ENCODE measurements at regions not wholly inside any gene's neighbourhood (a gene's known extent, or its start where the extent isn't known, plus 50 kb on each side); places are given as distances from the start of the nearest gene placed in this dataset.
"Not testable (repeated sequence)": the region's sequence is repeated elsewhere in the genome, so short reads cannot be mapped to it uniquely, and the experiment has no call there.

DNA sequence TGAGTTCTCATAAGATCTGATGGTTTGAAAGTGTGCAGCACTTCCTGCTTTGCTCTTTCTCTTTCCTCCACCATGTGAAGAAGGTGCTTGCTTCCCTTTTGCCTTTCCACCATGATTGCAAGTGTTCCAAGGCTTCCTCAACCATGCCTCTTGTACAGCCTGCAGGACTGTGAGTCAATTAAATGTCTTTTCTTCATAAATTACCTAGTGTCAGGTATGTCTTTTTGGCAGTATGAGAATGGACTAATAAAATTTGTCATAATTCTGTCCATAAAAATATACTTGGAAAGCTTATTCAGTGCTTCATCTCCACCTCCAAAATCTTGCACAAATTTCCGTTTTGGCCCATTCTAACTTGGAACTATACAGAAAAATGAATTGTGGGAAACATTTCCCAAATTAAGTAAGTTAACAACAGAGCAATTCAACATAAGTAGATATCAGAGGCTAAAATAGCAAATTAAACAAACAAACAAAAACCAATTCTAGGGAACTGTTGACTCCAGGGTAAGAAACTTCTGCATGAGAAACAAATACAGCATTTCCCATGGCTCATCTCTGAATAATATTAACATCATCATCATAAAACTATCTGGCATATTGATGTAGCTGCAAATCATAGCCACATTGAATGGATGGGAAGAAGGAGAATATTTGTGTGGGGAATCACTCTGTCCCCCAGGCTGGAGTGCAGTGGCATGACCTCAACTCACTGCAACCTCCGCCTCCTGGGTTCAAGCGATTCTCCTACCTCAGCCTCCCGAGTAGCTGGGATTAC, 459.5 kb upstream of the FAR2 start:
- DNase-seq (ENCODE audit: low read depth in 2 of 2): no peak

DNA sequence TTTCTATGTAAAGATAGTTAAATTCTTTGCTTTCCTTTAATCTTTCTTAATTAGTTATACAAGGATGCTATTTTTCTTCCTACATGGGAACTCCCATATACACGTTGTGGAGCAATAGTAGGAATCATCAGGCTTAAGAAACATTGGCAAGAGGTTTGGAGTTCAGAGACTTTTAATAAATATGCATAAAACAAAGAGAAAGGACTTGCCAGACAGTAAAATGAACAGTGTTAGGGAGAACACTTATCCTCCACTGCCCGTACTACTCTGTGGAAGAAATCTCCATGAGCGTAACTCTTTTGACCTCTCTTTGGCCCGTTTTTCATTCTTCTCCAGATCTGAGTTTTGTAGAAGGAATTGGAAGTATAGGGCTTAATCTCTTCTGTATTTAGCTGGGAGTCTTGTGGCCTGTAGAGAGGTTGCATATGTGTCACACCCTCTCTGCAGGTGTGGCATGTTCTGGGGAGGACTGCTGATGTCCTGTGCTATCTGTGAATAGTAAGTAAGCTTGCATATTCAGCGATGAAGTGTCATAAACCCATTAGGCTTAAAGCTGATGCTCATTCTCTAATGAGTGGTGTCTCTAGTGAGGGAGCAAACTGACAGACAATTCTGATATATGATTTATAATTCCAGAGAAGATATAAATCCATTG, 455.4 kb upstream of the FAR2 start:
- no peak for DNase-seq (ENCODE audit: low read depth in 2 of 2)

DNA sequence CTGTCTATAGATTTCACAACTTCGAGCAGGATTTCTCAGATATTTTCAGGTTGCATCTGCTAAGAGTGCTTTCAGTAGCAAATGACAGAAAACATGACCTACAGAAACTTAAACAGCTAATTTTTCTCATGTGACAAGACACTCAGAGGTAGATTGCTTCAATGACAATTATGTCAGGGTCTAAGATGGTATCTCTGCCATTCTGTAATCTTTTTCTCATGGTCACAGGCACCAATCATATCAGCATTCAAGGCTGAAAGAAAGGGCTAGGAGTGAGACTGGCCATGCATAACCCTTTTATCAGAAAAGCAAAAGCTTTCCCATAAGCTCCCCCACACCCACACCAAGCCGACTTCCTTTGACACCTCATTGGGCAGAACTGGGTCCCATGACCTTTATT, 450.5 kb upstream of the FAR2 start:
- no peak for DNase-seq (ENCODE audit: low read depth in 2 of 2)

DNA sequence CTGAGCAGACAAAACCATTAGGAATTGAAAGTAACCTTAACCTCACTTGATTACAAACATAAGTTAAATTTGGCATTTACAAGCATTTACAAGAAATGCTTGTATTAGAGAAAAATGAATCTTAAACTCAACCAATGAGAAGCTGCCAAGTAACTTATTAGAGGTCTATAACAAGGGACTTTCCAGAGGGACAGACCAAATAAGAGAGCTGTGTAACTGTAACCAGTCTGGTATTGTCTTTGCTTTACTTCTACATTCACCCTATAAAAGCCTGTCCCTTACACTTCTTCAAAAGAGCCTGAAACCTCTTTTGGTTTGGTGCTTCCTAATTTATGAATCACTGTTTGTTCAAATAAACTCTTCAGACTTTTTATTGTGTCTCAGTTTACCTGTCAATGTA, 450.0 kb upstream of the FAR2 start:
- no peak for DNase-seq (ENCODE audit: low read depth in 2 of 2)

GRCh38 chr12:28700161-28700560, 448.9 kb upstream of the FAR2 start:
- no peak for DNase-seq (ENCODE audit: low read depth in 2 of 2)

DNA sequence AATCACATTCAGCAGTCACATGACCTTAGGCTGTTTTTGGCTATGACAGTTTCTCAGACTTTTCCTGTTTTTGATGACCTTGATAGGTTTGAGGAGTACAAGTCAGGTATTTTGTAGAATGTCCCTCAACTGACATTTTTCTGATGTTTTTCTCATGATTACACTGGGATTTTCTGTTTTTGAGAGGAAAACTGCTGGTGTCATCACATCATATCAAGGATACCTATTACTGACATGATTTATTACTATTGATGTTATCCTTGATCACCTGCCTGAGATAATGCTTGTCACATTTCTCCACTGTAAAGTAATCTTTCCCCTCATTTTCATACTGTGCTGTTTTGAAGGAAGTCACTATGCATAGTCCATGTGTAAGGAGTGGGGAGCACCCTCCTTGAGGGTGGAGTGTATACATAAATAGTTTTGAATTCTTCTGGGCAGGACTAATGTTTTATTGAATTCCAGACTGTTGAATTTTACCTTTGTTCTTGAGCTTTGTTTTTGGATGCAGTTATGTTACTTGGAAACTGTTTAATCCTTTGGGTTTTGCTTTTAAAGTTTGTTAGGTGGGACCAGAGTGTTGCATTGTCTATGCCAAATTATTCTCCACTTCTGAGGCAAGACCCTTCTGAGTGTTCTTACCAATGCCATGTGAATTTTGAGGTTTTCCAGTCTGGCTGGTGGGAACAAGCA, 444.5 kb upstream of the FAR2 start:
- no peak for DNase-seq (ENCODE audit: low read depth in 2 of 2)

DNA sequence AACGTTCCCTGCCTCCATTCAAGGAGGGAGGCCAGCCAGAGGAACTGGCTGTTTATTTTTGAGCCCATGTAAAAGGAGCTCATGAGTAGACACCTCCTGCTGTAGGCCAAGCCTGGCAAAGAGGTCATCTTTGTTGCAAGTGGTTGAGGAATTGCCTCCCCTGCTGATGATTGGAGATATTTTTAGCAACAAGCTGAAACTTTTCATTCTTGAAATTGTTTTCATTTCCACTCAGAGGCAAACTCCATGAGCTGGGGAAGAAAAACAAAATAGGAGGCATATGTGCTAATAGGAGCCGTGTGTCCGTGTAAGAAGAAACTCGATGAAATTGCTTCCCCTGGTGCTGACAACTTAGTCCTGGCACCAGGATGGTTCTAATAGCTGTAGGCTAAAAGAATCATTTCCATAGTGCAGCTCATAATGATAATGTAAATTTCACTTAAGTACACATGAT, 440.1 kb upstream of the FAR2 start:
- DNase-seq (ENCODE audit: low read depth in 2 of 2): no peak

DNA sequence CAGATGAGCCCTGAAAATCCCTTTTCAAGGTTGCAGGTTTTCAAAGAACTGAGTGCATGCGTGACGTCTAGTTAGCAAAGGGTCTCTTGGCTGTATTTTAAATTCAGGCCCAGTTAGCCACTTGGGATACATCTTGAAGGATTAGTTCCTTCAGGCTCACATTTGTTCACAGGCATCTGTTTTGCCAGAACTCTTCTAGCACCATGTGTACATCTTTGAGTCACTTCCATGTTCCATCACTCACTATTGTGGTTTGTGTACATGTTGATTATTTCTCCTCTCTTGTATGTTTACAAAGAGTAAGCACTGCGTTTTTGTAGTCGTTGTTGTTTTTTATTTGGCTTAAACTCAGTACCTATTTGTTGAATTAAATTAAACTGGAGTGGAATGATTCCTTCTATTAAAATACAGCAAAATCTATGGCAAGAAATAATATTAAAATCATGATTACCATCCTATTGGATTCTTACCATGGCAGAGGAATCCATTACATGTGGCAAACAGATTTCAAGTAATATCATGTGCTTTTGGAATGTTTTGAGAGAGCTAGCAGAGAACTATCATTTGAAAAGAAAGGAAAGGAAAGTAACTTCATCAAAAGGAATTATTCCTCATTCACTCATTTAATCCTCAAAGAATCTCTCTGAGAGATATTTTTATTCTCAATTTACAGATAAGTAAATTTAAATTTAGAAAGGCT, 438.9 kb upstream of the FAR2 start:
- no peak for DNase-seq (ENCODE audit: low read depth in 2 of 2)

DNA sequence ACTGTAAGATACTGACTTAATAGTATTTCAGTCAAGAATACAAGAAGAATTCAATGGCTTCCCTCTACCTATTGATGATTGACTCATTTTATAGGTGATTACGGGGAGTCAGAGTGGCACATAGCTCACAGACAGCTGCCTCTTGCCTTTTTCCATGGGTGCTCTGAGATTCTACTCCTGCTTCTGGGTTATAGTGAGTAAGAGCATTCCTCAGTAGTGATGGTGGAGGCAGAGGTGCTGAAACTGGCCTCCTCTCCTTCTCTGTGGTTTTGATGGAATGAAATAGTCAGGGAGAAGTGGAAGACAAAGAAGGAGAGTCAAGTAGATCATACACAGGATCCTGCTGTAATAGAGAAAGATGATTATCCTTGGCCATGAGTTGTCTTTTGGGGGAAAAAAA, 438.2 kb upstream of the FAR2 start:
- DNase-seq (ENCODE audit: low read depth in 2 of 2): no peak

DNA sequence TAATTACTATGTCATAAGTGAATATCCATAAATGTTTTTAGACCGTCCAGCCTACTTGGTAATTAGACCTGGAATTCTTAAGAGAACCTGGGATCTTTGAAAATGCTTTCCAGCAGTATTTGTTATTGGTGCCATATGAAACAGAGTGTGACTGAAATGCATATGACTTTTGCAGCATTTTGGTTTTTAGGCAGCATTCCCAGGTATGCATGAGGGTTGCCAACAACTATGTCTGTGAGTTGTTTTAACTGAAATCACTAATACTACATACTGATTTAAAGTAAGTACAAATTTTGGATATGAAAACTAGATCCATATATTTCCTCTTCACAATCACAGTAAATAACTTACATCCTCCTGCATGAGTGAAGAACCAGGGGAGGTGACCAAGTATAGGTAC, 437.7 kb upstream of the FAR2 start:
- no peak for DNase-seq (ENCODE audit: low read depth in 2 of 2)

GRCh38 chr12:28742791-28743190, 406.3 kb upstream of the FAR2 start:
- DNase-seq (ENCODE audit: low read depth in 2 of 2): no peak

- DNase-seq (ENCODE audit: low read depth in 2 of 2): no peak
Observed at GRCh38 chr12:28746734-28747325, 402.2 kb upstream of the FAR2 start.

DNA sequence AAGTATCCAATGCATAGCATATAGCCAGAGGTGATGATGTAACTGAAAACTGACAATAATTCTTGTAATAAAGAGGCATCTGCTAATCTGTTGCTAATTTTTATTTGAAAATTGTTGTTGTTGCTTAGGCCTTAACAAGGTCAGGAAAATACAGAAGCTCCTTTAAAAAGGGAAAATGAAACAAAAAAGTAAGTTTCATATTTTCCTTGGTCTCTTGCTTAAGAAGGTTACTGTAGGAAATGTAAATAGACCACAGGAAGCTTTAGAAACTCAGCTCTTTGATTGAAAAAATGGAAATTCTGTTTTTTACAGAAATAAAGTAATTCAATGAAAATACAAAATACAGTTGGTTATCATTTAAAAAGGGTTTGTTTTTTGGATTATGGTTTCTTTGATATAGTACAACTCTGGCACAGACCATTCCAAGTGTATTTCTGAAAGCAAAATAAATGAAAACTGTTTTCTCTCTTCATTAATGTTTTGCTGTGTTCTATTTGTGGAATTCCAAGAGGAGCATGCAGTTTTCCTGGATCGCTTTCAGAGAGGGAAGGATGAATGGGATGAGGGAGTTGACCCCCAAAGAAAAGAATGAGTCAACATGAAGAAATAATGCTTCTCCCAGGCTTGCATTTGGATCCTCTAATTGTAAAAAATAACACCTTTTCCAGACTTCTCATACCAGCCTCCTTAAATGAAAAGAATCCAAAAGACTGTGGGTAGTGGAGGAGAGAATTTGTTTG, 398.0 kb upstream of the FAR2 start:
- DNase-seq (ENCODE audit: low read depth in 2 of 2): no peak

DNA sequence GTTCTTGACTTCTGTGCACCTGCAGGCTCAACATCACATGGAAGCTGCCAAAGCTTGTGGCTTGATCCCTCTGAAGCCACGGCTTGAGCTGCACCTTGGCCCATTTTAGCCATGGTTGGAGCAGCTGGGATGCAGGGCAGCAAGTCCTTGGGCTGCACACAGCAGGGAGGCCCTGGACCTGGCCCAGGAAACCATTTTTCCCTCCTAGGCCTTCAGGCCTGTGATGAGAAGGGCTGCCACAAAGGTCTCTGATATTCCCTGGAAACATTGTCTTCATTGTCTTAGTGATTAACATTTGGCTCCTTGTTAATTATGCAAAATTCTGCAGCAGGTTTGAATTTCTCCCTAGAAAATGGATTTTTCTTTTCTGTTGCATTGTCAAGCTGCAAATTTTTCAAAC, 394.1 kb upstream of the FAR2 start:
- DNase-seq (ENCODE audit: low read depth in 2 of 2): no peak

DNA sequence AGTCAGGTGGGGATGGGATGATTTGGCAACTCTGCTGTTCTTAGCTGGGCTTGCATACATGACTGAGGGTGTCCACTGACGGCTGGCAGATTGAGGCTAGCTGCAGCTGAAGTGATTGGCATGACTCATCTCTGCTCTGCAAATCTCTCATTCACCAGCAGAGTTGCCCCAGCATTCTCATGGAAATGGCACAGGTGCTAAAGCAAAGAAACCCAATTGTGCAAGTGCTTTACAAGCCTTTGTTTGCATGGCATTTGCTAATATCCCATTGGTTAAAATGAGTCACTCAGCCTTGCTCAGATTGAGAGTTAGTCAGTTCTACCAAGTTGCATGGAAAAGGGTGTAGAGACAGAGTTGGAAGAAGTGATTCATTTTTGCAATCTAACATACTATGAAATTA, 389.7 kb upstream of the FAR2 start:
- DNase-seq (ENCODE audit: low read depth in 2 of 2): no peak

DNA sequence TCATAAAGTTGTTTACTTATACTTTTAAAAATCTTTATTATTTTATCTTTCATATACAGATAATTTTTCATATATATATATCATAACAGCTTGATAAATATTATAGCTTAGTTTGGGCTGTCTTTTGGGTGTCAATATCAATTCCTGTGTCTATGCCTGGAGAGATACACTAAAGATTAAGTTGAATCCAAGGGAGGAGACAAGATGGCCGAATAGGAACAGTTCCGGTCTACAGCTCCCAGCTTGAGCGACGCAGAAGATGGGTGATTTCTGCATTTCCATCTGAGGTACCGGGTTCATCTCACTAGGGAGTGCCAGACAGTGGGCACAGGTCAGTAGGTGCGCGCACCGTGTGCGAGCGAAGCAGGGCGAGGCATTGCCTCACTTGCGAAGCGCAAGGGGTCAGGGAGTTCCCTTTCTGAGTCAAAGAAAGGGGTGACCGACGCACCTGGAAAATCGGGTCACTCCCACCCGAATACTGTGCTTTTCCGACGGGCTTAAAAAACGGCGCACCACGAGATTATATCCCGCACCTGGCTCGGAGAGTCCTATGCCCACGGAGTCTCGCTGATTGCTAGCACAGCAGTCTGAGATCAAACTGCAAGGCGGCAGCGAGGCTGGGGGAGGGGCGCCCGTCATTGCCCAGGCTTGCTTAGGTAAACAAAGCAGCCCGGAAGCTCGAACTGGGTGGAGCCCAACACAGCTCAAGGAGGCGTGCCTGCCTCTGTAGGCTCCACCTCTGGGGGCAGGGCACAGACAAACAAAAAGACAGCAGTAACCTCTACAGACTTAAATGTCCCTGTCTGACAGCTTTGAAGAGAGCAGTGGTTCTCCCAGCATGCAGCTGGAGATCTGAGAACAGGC, 388.8 kb upstream of the FAR2 start:
- not testable (repeated sequence) for DNase-seq (ENCODE audit: low read depth in 2 of 2)

DNA sequence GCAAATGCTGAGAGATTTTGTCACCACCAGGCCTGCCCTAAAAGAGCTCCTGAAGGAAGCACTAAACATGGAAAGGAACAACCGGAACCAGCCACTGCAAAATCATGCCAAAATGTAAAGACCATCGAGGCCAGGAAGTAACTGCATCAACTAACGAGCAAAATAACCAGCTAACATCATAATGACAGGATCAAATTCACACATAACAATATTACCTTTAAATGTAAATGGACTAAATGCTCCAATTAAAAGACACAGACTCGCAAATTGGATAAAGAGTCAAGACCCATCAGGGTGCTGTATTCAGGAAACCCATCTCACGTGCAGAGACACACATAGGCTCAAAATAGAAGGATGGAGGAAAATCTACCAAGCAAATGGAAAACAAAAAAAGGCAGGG, 387.2 kb upstream of the FAR2 start:
- not testable (repeated sequence) for DNase-seq (ENCODE audit: low read depth in 2 of 2)

DNA sequence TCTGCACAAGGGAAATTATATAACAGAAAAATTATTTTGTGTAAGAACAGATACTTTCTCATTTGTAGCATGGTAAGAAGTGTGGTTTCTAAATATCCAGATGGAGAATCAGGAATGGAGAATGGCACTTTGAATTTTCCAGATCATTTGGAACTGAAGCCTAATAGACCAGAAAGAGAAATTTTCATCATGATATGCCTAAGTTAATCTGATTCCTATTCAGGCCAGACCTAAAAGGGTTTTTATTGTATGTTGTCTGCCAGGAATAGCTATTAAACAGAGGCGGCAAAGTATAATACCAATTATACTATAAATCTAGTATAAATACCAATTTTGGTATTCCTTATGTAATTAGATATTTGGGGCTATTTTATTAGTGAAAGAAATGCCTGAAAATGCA, 382.7 kb upstream of the FAR2 start:
- DNase-seq (ENCODE audit: low read depth in 2 of 2): no peak

- no peak for DNase-seq (ENCODE audit: low read depth in 2 of 2)
Observed at GRCh38 chr12:28767836-28768348, 381.2 kb upstream of the FAR2 start.

DNA sequence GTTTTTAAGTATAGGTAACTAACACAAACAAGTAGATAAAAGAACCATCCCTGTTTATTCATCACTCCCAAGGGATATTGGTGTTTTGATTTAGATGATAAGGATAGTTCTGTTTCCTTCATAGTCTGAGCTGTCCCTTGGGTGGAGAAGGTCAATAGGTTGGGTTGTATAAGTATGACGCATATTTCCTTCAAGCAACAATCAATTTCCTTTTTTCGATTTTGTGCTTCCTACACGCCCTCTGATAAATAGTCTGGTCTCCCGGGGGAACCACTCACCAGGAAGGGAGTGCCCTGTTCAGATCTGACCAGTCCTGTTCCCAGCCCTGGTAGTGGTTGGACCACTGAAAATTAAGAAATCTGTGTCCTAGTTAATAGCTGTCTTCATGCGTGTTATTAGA, 378.8 kb upstream of the FAR2 start:
- DNase-seq (ENCODE audit: low read depth in 2 of 2): no peak
